ENCODE measurements at regions not wholly inside any gene's neighbourhood (a gene's known extent, or its start where the extent isn't known, plus 50 kb on each side); places are given as distances from the start of the nearest gene placed in this dataset.

DNA sequence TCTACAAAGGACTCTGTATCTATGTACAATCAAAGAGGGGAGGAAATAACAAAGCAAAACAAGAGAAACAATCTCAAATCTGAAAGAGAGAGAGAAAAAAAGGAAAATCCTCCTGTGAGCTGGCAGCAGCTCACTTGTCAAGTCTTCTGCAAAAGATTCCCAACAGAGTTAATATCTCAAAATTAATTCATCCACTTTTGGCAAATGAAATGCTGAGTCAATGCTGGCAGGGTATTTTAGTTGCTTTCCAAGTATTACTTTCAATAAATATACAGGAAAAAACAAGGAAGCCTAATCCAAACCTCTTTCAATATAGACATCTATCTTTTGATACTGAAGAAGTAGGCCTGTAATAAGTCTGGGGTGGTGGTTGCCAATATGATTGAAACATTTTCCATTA lies 613.9 kb upstream of the NEGR1 start:
- TF ChIP-seq, protein P1, sequence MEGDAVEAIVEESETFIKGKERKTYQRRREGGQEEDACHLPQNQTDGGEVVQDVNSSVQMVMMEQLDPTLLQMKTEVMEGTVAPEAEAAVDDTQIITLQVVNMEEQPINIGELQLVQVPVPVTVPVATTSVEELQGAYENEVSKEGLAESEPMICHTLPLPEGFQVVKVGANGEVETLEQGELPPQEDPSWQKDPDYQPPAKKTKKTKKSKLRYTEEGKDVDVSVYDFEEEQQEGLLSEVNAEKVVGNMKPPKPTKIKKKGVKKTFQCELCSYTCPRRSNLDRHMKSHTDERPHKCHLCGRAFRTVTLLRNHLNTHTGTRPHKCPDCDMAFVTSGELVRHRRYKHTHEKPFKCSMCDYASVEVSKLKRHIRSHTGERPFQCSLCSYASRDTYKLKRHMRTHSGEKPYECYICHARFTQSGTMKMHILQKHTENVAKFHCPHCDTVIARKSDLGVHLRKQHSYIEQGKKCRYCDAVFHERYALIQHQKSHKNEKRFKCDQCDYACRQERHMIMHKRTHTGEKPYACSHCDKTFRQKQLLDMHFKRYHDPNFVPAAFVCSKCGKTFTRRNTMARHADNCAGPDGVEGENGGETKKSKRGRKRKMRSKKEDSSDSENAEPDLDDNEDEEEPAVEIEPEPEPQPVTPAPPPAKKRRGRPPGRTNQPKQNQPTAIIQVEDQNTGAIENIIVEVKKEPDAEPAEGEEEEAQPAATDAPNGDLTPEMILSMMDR (IDR thresholded peaks at IDR 0.05) = no peak
- TF ChIP-seq POLR2A (IDR thresholded peaks at IDR 0.05) (no peak), EP300 (IDR thresholded peaks at IDR 0.05) (no peak)

Measured in ovary (tissue), 3 donors.